T47D (cell line): ENCODE measurements at regions not wholly inside any gene's neighbourhood (a gene's known extent, or its start where the extent isn't known, plus 50 kb on each side); places are given as distances from the start of the nearest gene placed in this dataset.
"Not testable (repeated sequence)": the region's sequence is repeated elsewhere in the genome, so short reads cannot be mapped to it uniquely, and the experiment has no call there.

Experiments
- DNase-seq, 2 experiments: peaks; one replicate each; pipeline versions ENCODE4 v3.0.0 to v3.0.0-alpha.2; 2011 to 2012; ENCODE audit warnings: low read depth in 1 of 2, low spot score in 1 of 2
- JUND ChIP-seq: IDR thresholded peaks from 2 replicates; pipeline ENCODE4 v1.6.1; 2012; ENCODE audit warnings: low read depth
- in situ Hi-C: cut with HindIII; loops from 2 replicates; pipeline ENCODE4 v1.10.0; 2016; ENCODE audit warnings: low sequenced_read_pairs, low pct_unique_long_range_greater_than_20kb

GRCh38 chr7:25722856-25723255 is 429.1 kb upstream of the NFE2L3 start:
- TF ChIP-seq JUND = no peak
- DNase-seq = no peak
- in situ Hi-C loops = no loop called here

DNA sequence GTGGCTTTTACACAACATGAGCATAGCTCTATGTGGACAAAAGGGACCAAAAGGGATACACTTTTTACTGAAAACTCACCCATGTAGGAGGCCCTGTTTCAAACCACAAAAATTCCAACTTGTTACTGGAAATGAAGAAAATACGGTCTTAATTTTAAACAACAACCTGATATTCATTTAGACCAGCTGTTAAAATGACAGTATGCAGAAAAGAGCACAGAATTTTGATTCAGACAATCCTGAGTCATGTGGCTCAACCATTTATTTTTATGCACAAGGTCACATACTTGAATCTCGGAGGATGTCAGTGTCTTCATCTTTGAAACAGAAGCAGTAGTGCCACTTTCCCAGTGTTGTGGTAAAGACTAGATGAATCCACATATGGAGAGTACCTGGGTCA is 426.5 kb upstream of the NFE2L3 start:
- DNase-seq = no peak
- in situ Hi-C loops = no loop called here
- TF ChIP-seq JUND = no peak

- DNase-seq = no peak
- in situ Hi-C loops = no loop called here
- TF ChIP-seq JUND = no peak
Measured at GRCh38 chr7:25726170-25726780, 425.7 kb upstream of the NFE2L3 start.

GRCh38 chr7:25726781-25727311 is 425.2 kb upstream of the NFE2L3 start:
- in situ Hi-C loops = no loop called here
- no peak for DNase-seq
- TF ChIP-seq JUND = no peak

GRCh38 chr7:25727446-25727845 is 424.6 kb upstream of the NFE2L3 start:
- no peak for TF ChIP-seq JUND
- in situ Hi-C loops = no loop called here
- no peak for DNase-seq

DNA sequence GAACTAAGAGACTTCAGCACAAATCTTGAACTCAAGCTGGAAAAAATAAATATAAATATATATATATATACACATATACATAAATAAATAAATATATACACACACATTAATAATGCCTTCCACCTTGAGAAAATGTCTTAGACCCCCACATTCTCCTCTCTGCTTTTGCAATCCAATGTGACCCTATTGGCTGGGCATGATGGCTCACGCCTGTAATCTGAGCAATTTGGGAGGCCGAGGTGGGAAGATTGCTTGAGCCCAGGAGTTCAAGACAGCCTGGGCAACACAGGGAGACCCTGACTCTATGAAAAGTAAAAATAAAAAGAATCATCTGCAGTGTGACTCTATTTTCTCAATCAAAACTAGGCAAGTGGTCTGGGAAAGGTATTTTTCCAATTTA is 424.1 kb upstream of the NFE2L3 start:
- in situ Hi-C loops = no loop called here

GRCh38 chr7:25731068-25731845 is 420.7 kb upstream of the NFE2L3 start:
- in situ Hi-C loops = no loop called here
- peak; percentile 42; the same call in 1 of the 2 replicates for TF ChIP-seq JUND
- peak in 1 of 2 experiments; percentile 74 for DNase-seq

More for the DNA sequence above, 424.1 kb upstream of the NFE2L3 start:
- DNase-seq = no peak
- no peak for TF ChIP-seq JUND

- TF ChIP-seq JUND = no peak
- DNase-seq = no peak
Measured at GRCh38 chr7:25731846-25732245, 420.2 kb upstream of the NFE2L3 start.

GRCh38 chr7:25732766-25733217 is 419.2 kb upstream of the NFE2L3 start:
- no peak for DNase-seq
- in situ Hi-C loops = no loop called here
- no peak for TF ChIP-seq JUND

More at GRCh38 chr7:25731846-25732245, 420.2 kb upstream of the NFE2L3 start:
- in situ Hi-C loops = no loop called here

GRCh38 chr7:25735674-25736242 is 416.2 kb upstream of the NFE2L3 start:
- no peak for TF ChIP-seq JUND
- in situ Hi-C loops = no loop called here
- no peak for DNase-seq

GRCh38 chr7:25738528-25738927 is 413.5 kb upstream of the NFE2L3 start:
- TF ChIP-seq JUND = no peak
- no peak for DNase-seq
- in situ Hi-C loops = no loop called here

DNA sequence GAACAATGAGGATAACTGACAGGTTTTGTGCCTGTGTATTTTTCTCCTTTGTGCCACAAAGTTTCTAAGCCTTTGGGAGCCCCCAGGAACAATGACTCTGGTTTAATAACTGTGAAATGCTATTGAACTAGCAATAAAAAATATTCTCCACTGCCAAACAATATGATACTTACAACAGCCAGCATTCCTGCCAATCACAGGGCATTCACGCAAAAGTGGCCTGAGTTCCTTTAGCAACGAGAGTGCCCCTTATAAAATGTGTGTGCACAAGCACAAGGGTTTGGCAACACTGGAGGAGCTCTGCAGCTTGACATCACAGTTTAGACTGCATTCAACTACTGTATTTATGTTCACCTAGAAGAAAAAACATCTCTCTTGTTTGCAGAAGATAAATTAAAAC is 412.9 kb upstream of the NFE2L3 start:
- in situ Hi-C loops = no loop called here
- DNase-seq = no peak
- no peak for TF ChIP-seq JUND

- in situ Hi-C loops = no loop called here
- no peak for TF ChIP-seq JUND
- no peak for DNase-seq
Measured at GRCh38 chr7:25742316-25742715, 409.7 kb upstream of the NFE2L3 start.

DNA sequence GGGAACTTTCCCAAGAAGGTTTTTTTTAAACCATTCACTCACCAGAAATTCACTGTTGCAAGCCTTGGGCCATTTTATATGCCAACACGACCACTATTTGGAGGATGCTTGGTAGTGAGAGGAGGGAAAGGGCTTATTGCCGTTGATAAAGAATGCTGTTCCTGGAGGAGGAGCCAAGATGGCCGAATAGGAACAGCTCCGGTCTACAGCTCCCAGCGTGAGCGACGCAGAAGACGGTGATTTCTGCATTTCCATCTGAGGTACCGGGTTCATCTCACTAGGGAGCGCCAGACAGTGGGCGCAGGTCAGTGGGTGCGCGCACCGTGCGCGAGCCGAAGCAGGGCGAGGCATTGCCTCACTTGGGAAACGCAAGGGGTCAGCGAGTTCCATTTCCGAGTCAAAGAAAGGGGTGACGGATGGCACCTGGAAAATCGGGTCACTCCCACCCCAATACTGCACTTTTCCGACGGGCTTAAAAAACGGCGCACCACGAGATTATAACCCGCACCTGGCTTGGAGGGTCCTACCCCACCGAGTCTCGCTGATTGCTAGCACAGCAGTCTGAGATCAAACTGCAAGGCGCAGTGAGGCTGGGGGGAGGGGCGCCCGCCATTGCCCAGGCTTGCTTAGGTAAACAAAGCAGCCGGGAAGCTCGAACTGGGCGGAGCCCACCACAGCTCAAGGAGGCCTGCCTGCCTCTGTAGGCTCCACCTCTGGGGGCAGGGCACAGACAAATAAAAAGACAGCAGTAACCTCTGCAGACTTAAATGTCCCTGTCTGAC is 408.1 kb upstream of the NFE2L3 start:
- in situ Hi-C loops = not testable (repeated sequence)
- DNase-seq = peak in 1 of 2 experiments; percentile 41
